CD4-positive, alpha-beta T cell treated with Interleukin-10 for 1 hour (primary cell): ENCODE measurements at regions not wholly inside any gene's neighbourhood (a gene's known extent, or its start where the extent isn't known, plus 50 kb on each side); places are given as distances from the start of the nearest gene placed in this dataset.

Experiments
- DNase-seq: peaks from one replicate; pipeline ENCODE4 v3.0.0-alpha.2; 2020

GRCh38 chr16:86377251-86378022 is 132.9 kb upstream of the FOXF1 start:
- DNase-seq, result no peak

- DNase-seq, result no peak
Observed at GRCh38 chr16:86378128-86378527, 132.2 kb upstream of the FOXF1 start.

GRCh38 chr16:86378831-86379504 is 131.4 kb upstream of the FOXF1 start:
- no peak for DNase-seq

- no peak for DNase-seq
Observed at GRCh38 chr16:86379505-86379846, 130.9 kb upstream of the FOXF1 start.

- no peak for DNase-seq
Observed at GRCh38 chr16:86380030-86380429, 130.3 kb upstream of the FOXF1 start.

- DNase-seq, result no peak
Observed at GRCh38 chr16:86381491-86381890, 128.8 kb upstream of the FOXF1 start.

GRCh38 chr16:86382067-86382773 is 128.1 kb upstream of the FOXF1 start:
- DNase-seq, result no peak

GRCh38 chr16:86382774-86383407 is 127.4 kb upstream of the FOXF1 start:
- DNase-seq, result no peak

- DNase-seq, result no peak
Observed at GRCh38 chr16:86383488-86384262, 126.7 kb upstream of the FOXF1 start.

- no peak for DNase-seq
Observed at GRCh38 chr16:86384263-86384649, 126.1 kb upstream of the FOXF1 start.

- DNase-seq, result no peak
Observed at GRCh38 chr16:86384980-86385379, 125.3 kb upstream of the FOXF1 start.

GRCh38 chr16:86387468-86388440 is 122.6 kb upstream of the FOXF1 start:
- DNase-seq, result no peak

GRCh38 chr16:86388976-86389375 is 121.4 kb upstream of the FOXF1 start:
- DNase-seq, result no peak

- no peak for DNase-seq
Observed at GRCh38 chr16:86389566-86390328, 120.6 kb upstream of the FOXF1 start.

GRCh38 chr16:86390335-86390734 is 120.0 kb upstream of the FOXF1 start:
- no peak for DNase-seq

- DNase-seq, result no peak
Observed at GRCh38 chr16:86391486-86391885, 118.8 kb upstream of the FOXF1 start.

- DNase-seq, result no peak
Observed at GRCh38 chr16:86391984-86392383, 118.3 kb upstream of the FOXF1 start.

GRCh38 chr16:86392436-86393152 is 117.7 kb upstream of the FOXF1 start:
- DNase-seq, result no peak

- DNase-seq, result no peak
Observed at GRCh38 chr16:86393907-86394626, 116.3 kb upstream of the FOXF1 start.
